ENCODE measurements at regions not wholly inside any gene's neighbourhood (a gene's known extent, or its start where the extent isn't known, plus 50 kb on each side); places are given as distances from the start of the nearest gene placed in this dataset.

DNA sequence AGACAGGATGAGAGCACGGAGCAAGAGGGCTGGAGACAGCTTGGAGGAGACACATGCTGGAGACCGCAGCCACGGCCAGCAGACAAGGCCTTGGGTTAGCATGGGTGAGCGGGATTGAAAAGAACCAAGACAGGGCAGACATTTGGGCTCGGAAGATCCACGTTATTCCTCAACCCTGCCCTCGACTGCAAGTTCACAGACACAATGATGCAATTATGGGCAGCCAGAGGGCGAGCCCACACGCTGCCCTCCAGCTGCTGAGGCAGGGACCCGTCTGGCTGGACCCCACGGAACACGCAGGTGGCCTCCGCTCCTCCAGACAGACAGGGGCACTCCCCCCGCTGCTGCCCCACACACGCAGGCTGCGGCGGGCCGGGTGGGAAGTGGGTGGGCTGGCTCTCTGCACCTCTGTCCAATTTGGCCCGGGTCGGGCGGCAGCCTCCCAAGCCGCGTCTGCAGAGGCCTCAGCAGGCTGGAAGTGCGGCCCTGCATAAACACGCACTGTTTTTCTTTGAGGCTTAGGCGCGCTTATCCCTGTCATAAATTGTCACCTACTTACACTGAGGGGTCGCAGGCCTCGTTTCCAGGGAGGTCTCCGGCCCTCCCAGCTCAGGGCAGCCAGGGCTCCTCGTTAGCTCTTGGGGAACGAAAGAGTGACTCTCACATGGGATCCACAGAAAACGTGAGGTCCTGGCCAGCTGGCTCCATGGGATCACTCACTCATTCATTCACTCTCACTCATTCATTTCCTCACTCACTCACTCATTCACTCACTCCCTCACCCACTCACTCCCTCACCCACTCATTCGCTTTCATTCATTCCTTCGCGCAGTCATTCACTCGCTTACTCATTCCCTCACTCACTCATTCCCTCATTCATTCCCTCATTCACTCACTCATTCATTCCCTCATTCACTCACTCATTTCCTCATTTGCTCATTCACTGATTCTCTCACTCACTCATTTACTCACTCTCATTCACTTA, 303.9 kb downstream of the C16orf95 start:
- H3K4me1 ChIP-seq: peaks cover 0 to 8% (median 0%) of the 10 kb centered on the region in 12 donors
- peaks cover 0 to under 1% (median 0%) of the 10 kb centered on the region in 9 donors for H3K27me3 ChIP-seq
- 67 to 77% (median 71%) methylated on average over 35 to 37 of the region's 37 CpGs for WGBS, 4 donors
- peaks cover 0 to 5% (median 0%) of the 10 kb centered on the region in 12 donors for H3K9me3 ChIP-seq
- no peaks in the 10 kb centered on the region for H3K36me3 ChIP-seq
- ATAC-seq (peak in 3 of 4 donors; percentile 54 to 92 (median 75)), DNase-seq (peak in 3 of 5 donors; percentile 44 to 76 (median 50))
- no peak overlapping the region for H3K4me3 ChIP-seq
- H3K27ac ChIP-seq: peak overlapping the region in 7 of 12 donors; percentile 0 to 70 (median 50)
- intact Hi-C loops (cut with DNase I): no loop called here
- no peak for TF ChIP-seq POLR2A (IDR thresholded peaks at IDR 0.05)
- TF ChIP-seq, protein P1, sequence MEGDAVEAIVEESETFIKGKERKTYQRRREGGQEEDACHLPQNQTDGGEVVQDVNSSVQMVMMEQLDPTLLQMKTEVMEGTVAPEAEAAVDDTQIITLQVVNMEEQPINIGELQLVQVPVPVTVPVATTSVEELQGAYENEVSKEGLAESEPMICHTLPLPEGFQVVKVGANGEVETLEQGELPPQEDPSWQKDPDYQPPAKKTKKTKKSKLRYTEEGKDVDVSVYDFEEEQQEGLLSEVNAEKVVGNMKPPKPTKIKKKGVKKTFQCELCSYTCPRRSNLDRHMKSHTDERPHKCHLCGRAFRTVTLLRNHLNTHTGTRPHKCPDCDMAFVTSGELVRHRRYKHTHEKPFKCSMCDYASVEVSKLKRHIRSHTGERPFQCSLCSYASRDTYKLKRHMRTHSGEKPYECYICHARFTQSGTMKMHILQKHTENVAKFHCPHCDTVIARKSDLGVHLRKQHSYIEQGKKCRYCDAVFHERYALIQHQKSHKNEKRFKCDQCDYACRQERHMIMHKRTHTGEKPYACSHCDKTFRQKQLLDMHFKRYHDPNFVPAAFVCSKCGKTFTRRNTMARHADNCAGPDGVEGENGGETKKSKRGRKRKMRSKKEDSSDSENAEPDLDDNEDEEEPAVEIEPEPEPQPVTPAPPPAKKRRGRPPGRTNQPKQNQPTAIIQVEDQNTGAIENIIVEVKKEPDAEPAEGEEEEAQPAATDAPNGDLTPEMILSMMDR (IDR thresholded peaks at IDR 0.05): no peak

DNA sequence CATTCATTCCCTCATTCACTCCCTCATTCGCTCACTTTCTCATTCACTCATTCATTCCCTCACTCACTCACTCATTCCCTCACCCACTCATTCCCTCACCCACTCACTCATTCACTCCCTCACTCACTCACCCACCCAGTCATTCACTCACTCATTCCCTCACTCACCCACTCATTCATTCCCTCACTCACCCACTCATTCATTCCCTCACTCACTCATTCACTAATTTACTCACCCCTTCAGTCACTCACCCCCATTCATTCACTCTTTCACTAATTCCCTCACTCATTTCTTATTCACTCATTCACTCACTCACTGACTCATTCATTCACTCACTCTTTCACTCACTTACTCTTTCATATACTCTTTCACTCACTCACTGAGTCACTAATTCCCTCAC, 303.1 kb downstream of the C16orf95 start:
- Histone ChIP-seq H3K9me3 (no peaks in the 10 kb centered on the region), H3K4me1 (peaks cover 0 to 8% (median 0%) of the 10 kb centered on the region in 12 donors), H3K27me3 (peaks cover 0 to 4% (median 0%) of the 10 kb centered on the region in 9 donors), H3K4me3 (no peak overlapping the region), H3K27ac (no peak overlapping the region), H3K36me3 (no peaks in the 10 kb centered on the region)
- intact Hi-C loops (cut with DNase I): no loop called here
- TF ChIP-seq, protein P1 (IDR thresholded peaks at IDR 0.05): no peak
- TF ChIP-seq POLR2A (IDR thresholded peaks at IDR 0.05): no peak
- DNase-seq (no peak), ATAC-seq (no peak)
- WGBS, 4 donors: 92 to 99% (median 97%) methylated on average over 1 of the region's 1 CpG

DNA sequence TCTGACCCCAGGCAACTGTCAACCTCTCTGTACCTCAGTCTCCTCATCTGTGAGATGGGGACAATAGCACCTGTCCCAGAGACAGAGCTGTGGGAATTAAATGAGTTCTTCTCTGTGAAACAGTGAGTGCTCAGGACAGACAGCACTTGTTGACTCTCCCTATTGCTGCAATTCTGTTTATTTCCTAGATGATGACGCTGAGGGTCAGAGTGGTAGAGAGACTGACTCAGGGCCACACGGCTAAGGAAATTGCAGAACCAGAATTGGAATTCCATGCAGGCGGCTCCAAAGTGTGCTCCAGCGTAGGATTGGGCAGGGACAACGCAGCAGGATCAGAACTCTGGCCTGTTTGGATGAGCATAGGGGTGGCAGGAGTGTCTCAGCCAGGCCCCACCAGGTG, 302.2 kb downstream of the C16orf95 start:
- no peaks in the 10 kb centered on the region for H3K9me3 ChIP-seq
- ATAC-seq (no peak), DNase-seq (no peak)
- no peak overlapping the region for H3K27ac ChIP-seq
- no peaks in the 10 kb centered on the region for H3K36me3 ChIP-seq
- intact Hi-C loops (cut with DNase I): no loop called here
- TF ChIP-seq, protein P1 (IDR thresholded peaks at IDR 0.05): no peak
- no peak for TF ChIP-seq POLR2A (IDR thresholded peaks at IDR 0.05)
- H3K4me1 ChIP-seq: peaks cover 0 to 8% (median 0%) of the 10 kb centered on the region in 12 donors
- 93 to 99% (median 96%) methylated on average over 5 of the region's 5 CpGs for WGBS, 4 donors
- H3K27me3 ChIP-seq: peaks cover 0 to 9% (median 0%) of the 10 kb centered on the region in 9 donors
- no peak overlapping the region for H3K4me3 ChIP-seq

Data from heart left ventricle (tissue), 16 donors.